GM19463 (cell line): ENCODE measurements at regions not wholly inside any gene's neighbourhood (a gene's known extent, or its start where the extent isn't known, plus 50 kb on each side); places are given as distances from the start of the nearest gene placed in this dataset.

Source experiments
- ATAC-seq: cut with Tn5 transposase; IDR thresholded peaks from one replicate; pipeline ENCODE4 v1.9.1; 2021; ENCODE audit warnings: mild to moderate bottlenecking, moderate library complexity; ENCODE audit not compliant: unreplicated experiment

GRCh38 chr12:4223273-4223845 is 50.2 kb upstream of the CCND2 start:
- ATAC-seq: no peak

DNA sequence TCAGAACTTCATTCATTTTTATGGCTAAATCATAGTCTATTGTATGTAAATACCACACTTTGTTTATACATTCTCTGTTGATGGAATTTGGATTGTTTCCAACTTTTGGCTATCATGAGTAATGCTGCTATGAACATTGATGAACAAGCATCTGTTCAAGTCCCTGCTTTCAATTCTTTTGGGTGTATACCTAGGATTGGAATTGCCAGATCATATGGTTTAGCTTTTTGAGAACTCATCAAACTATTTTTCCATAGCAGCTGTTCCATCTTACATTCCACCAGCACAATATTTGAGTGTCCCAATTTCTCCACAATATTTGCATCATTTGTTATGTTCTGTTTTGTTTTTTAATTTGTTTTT is 52.3 kb upstream of the CCND2 start:
- no peak for ATAC-seq

DNA sequence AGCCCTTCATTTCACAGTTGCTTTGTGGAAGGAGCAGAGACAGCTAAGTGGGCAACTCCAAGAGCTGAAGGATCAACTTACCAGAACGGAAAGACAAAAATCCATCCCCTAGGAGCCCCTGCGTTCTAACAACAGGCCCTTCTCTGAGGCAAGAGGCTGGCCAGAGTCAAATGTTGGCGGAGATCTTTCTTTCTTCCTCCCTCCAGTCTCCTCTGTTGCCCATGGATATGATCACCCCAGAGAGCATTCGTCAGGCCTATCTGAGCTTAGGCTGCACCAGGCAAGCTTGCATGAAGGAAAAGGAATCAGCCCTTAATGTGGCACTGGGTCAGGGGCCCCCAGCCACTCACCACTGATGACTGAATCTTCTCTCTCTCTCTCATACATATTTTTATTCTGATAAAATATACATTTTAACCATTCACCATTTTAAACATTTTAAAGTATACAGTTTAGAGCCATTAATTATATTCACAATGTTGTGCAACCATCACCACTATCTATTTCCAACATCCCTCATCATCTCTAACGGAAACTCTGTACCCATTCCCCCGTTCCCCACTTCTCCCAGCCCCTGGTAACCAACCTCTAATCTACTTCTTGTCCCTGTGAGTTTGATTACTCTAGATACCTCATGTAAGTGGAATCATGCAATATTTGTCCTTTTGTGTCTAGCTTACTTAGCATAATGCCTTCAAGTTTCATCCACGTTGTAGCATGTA is 52.9 kb upstream of the CCND2 start:
- no peak for ATAC-seq

DNA sequence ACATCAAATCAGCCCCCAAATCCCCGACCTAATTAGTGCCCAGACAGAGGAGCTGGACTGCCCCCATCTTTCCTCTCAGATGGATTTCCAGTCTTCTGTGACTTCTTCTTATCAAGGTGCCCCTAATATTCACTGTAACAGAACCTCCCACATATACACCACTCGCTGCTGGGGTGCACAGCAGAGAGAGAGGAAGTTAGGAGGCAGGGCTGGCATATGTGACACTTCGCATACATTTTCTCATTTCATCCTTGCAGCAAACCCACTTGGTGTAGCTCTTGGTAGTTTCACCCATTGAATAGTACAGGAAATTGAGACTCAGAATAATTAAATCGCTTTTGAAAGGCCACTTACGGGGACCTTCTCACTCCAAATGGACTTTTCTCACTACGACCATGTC is 56.5 kb upstream of the CCND2 start:
- no peak for ATAC-seq

DNA sequence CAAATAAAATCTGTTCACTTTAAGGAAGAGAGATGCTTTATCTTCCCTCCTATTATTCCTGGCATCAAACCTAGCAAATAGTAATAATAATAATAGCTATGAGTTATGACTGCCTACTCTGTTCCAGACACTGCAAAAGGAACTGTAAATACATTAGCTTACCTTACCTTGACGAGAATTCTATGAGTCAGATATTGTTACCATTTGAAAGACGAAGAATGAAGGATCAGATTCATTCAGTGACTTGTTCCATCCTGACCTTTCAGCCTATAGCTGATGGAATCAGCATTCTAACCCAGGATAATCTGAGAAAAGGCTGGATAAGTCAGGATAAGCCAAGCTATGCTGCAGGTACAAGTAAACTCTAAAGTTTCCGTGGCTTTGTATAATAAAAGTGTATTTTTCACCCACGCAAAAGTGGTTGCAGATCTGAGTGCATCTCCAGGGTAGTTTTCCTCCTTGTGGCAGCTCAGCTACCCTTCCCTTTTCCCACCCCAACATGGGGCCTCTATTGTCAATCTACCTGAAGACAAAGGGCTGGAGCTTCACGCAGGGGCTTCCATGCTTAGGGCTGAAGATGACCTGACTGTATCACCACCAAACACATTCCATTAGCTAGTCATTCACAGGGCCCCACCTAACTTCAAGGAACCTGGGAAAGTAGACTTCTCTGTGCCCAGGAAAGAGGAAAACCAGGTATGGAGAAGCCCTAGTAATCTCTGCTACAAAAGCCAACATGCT is 57.2 kb upstream of the CCND2 start:
- peak; percentile 16 for ATAC-seq

DNA sequence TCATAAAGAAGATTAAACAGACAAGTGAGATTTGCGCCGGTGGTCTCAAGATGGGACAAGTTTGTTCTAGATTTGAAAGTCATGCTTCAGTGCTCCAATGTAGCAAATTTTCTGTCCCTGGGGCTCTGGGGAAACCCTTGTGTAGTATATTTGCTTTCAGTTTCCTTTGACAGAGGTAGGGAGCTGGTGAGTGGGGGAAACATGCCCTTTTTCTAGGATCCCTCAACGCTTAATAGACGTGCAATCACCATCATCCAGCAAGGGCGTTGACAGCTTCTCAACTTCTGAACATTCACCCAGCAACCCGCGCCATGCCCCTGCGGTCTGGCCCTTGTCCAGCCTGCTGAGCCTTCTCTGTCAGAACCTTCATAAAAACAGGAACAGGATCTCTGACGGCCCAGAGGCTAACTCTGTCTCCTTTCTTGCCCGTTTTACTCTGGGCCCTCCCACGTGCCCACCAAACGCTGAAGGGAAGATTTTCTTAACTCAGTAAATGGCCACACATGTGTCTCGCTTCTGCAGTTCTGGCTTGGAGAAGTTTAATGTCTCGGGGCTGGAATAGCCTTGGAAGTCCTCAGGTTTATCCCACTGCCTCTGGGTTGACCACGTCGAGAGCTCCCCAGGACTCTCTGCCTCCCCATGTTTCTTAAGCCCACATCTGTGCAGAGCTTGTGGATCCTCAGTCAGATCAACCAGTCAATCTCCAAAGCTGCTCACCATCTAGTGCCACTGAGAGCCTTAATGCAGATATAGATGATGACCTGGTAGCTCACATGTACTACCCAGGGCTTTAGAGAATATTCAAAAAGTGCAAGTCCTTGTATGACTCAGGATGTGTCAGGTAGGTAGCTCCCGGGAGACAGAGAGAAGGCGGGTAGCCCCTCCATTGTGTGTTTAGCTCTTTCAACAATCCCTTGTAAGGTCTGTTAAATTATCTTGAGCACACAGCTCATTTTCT is 58.1 kb upstream of the CCND2 start:
- peak; percentile 60 for ATAC-seq

DNA sequence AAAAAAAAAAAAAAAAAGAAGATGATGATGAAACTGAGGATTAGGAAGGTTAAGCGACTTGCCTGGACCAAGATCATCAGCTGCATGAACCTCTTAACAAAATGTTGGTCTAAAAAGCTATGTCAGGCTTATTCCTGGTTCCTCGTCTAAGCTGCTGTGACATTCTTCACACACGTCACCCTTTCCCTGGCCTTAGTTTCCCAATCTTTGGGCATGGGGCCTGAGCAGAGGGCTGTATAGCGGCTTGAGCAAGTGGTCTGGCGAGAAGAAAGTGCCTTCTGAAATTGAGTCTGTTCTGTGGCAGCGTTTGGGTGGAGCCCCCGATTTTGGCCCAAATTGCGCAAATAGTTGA is 58.7 kb upstream of the CCND2 start:
- ATAC-seq: no peak

DNA sequence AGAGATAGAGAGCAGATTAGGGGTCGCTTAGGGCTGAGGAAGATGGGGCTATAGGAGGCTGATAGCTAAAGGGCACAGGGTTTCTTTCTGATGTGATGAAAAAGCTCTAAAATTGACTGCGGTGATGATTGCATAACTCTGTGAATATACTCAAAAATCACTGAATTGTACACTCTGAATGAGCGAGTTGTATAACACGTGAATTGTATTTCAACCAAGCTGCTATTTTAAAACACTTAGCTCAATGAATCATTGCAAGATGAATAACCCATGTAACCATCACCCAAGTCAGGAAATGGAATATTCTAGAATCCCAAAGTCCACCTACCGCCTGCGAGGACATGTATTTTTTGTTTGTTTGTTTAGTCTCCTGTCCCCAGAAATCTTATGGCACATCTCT is 60.1 kb upstream of the CCND2 start:
- ATAC-seq: no peak

- no peak for ATAC-seq
Observed at GRCh38 chr12:4212845-4213244, 60.7 kb upstream of the CCND2 start.

GRCh38 chr12:4211372-4211771 is 62.2 kb upstream of the CCND2 start:
- ATAC-seq: no peak

DNA sequence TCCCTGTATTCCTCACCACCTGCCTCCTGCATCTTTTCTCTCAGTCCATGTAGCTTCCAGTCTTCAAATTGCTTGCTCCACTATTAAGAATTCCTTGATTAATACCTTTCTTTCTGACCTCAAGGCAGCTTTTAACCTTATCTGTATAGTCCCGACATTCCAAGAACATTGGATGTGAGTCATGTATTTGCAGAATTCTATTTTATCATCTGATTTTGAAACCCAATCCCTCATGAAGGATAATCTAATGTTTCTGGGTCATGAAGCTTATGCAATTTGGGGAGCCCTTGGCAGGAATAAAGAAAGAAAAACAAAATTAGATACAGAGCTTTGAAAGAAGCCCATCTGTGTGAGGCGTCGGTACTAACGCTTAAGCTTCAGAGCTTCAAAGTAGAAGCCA is 63.4 kb upstream of the CCND2 start:
- no peak for ATAC-seq

- no peak for ATAC-seq
Observed at GRCh38 chr12:4206470-4206869, 67.1 kb upstream of the CCND2 start.

GRCh38 chr12:4203772-4204376 is 69.7 kb upstream of the CCND2 start:
- ATAC-seq: no peak

DNA sequence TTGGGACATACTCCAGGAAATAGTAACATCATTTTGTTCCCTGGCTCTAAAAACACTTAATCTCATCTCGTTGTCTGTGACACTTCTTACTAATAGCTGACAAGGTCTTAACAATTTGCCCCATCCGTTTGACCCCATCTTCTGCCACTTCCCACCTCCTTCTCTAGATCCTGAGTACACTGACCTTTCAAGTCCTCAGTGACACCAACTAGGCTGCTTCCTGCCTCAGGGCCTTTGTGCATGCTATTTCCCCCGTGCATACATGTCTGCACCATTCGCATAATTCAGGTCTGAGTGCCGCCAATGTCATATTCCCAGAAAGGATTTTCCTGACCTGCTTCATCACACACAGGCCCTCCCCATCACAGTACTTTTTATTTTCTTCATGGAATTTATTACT is 70.6 kb upstream of the CCND2 start:
- ATAC-seq: no peak

DNA sequence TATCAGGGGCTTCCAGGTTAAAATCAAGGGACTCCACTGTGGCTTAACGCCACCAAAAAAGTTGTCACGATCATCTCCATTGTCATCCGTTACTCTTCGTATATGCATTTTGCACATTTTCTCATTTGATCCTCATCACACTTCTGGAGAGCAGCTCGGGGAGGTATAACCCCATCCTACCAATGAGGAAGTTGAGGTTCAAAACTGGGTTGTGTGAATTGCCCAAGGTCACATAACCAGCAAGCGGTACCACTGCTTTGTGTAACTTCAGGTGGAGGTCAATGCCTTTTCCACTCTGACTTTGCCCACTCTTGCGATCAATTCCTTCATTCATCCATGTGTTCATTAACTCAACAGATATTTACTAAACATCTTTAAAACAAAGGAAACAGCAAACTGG is 71.1 kb upstream of the CCND2 start:
- ATAC-seq: no peak

DNA sequence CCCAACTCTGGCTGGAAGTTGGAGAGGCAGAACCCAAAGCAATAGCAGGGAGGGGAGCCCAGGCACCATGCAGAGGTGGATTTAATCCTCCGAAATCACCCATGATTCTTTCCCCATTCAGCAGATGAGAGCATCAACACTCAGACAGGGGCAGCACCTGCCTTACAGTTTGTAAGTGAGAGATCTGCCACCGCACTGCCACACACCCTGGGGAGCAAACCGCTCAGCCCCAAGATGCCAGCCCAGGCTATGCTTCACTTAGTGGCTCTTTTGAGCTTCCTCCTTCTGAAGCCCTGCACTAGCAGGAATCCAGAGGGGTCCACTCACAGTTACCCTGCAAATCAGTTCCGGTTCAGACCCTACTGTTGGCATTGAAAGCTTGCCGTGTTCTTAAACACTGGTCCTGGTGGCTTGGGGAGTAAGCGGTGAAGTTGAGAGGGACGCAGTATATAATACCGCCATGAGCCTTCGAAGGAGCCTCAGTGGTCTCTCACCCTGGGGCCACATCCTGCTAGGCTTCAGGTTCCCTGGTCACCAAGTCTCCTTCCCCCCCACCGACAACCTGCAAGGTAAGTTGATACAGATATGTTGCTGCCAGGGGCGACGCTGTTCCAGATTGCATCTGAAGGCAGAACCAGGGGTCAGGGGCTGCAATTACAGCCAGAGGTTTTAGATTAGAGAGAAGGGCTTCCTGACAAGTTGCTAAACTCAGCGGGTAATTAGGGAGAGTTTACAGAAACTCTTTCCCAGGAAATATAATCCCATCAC is 72.0 kb upstream of the CCND2 start:
- ATAC-seq: no peak

GRCh38 chr12:4197922-4198763 is 75.4 kb upstream of the CCND2 start:
- no peak for ATAC-seq

GRCh38 chr12:4196805-4197420 is 76.6 kb upstream of the CCND2 start:
- no peak for ATAC-seq

GRCh38 chr12:4194668-4195067 is 78.9 kb upstream of the CCND2 start:
- no peak for ATAC-seq
